Kidney glomerular epithelial cell (primary cell): ENCODE measurements at regions not wholly inside any gene's neighbourhood (a gene's known extent, or its start where the extent isn't known, plus 50 kb on each side); places are given as distances from the start of the nearest gene placed in this dataset.

Experiments
- DNase-seq: peaks from one replicate; lab custom pipeline; 2025; lab: John Stamatoyannopoulos, UW

DNA sequence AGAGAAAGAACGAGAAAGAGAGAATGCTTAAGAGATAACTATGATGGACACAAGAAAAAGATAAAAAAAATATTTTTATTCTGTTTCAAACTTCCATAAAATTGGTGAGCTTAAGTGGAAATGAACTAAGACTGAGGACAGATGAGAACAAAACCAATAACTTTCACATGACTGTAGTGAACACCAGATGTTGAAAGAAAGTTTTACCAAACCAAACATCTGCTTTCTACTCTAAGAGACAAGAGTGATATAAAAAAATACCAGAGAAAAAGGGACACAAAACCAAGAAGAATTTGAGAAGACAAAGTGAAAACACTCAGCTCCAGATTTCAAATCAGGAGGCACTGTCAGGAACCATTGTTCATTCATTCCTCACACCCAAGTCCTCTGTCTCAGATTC, 147.9 kb downstream of the IMPG2 start:
- no peak for DNase-seq

DNA sequence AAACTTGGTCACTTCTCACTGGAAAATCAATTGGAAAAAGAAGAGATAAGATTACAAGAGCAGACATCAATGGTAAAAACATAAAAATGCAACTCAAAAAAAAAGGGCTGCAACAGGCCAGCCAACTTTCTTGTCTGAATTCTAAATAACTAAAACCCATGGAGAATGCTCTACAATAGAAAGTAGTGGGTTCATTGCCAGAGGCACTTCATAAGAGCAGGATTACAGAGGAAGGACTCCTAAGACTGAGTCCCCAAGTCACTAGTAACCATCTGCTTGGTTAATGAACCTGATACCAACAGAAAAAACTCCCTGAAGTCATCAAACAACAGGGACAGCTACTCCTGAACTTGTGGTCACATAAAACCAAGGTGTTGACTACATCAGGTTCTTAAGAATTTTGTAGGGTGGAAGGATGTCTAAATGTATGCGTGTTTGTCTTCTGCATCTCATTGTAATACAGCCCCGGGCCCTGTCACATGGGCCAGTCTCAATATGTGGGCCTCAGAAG, 148.6 kb downstream of the IMPG2 start:
- no peak for DNase-seq

DNA sequence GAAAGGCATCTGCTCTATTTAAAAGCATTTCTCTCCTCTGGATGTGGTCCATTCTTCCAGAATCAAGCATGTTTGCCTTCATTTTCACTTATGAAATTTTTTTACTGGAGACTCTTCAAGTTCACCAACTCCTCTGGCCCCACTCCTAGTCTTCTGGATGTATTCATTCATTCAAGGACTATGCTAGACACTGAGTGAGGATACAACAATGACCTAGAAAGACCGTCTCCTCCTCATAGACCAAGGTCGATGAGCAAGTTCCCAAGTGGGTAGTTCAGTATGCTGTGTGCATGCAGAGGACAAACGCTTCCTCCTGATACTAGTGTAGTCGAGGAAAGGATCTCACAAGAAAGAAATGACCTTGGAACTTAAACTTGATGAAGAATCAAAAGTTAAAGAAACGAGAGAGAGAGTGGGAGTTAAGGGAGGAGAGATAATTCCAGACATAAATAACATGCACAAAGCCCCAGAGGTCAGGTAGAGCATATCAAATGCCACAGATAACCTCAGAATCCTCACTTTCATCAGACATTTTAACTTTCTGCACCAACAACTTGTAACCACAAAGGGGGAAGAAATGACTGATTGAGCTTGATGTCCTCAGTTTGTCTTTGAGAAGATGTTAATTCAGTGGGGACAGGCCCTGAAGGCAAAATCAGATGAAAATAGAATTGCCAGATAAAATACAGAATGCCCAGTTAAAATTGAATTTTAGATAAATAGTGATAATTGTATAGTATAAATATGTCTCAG, 149.4 kb downstream of the IMPG2 start:
- DNase-seq = no peak

DNA sequence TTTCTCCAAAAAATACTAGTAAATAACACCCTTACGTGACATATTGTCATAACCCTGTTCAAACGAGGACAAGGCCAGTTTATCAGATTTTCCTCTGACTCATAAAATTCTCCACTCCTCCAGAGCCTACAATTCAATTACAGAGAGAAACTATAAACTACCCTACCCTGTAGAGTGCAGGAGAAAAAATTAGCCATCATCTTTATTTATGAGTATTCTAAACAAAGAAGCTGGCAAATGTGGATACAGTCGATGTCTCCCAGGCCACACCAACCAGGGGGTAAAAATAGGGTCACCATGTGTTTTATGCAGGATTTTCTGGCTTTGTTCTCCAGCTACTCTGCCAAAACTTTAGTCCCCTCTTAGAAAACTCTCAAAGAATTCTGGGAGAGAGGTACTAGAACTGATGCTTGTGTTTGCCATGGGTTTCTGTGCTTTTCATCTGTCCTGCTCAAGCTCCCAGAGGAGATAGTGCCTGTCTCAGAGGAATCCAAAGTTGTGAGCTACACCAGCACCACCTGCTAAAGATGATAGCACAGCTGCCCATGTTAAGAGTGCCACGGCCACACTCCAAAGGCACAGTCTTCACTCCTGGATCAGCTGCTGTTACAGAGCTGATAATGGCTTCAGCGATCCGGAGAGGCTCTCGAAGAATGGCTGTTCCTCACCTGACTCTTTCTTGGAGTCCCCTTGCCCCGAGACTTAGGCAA, 150.2 kb downstream of the IMPG2 start:
- DNase-seq = no peak

DNA sequence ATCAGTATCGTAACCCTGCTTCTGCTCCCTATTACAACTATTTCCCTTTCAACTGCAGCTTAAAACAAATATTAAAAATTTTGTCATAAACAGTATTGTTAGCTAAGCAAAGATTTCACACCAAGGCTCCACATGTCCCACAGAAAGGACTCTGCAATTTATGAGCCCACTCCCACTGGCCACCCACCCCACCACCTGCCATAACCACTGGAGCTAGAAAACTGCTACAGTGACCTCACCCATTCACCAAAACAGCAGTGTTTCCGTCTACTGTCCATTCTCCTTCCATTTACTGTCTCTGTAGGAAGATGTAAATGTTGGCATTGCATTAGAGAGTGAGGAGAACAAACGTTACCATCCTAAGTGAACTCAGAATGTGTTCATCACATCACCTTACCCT, 150.9 kb downstream of the IMPG2 start:
- DNase-seq = no peak

DNA sequence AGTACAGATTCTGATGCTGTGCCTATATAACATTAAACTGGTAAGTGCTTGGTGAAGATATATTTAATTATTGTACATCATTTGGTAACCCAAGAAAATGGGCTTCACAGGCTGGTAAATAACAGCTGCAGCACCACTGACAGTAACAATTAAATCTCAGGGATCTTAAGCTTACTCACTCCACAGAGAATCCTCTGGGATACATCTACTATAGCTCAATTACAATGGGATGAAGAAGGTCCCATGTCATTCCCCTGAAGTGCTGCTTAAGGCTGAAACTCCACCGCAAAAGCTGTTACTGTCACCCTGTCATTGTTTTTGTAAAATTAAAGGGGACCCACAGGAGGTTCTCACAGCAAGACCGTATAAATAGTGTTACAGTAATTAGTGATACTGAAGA, 153.0 kb downstream of the IMPG2 start:
- DNase-seq = no peak

DNA sequence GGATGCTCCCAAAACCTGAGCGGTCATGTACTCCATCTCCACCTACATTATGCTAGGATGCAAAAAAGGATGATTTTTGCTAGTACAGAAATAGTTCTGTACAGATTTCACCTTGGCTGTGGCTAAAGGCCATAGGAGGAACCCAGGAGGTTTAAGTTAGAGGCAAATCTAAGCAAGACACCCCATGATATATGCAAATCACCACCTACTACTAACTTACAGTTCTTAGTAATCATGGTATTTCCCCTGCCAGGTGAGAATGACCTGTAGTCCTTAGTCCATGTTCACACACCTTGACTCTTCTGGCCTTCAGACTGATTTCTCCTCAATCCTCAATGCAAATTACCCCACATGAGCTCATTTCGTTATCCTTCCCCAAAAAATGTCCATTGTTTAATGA, 154.2 kb downstream of the IMPG2 start:
- DNase-seq = no peak

DNA sequence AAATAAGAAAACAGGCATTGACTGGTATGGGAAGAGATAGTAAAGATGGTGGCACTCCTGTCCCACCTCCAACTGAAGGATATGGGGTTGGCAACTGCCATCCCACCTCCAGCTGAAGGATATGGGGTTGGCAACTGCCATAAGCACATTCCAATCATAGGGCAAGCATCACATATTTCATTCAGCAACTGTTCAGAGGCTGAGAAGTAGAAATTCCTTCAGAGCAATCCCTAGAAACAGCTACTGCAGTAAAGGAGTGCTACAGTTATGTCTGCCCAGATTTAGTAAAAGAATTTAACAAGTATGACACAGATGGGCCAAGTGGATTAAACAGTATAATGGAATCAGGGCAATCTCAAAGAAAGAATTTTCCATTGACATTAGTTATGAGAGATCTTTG, 156.8 kb downstream of the IMPG2 start:
- DNase-seq = no peak

DNA sequence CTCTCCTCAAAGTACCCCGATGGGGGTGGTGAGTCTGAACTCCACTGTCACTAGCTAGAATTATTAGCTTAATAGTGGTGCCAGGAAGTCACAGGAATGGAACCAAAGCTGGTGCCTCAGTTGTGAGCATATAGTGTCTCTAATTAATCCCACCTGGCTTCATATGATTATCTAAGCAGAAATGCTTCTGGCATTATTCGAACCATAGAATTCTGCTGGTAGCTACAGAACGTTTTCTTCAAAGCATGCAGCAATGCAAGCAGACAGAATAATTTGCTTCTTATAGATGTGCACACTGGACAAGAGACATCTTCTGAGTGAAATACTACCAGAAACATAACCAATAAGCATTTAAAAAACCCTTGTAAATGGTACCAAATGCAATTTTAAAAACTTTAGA, 160.9 kb downstream of the IMPG2 start:
- DNase-seq = no peak

DNA sequence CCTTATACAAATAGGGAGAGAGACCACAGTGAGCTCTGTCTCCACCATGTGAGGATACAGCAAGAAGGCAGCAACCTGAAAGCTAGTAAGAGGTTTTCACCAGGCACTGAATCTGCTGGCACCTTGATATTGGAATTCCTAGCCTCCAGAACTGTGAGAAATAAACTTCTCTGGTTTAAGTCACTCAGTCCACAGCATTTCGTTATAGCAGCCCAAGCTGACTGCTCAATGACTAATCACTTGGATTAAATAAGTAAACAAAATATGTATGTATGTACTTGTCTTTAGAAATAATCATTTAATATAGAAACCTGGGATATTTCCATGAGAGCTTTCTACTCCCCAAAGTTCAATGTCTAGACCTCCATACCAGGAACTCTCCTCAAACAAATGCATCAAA, 162.0 kb downstream of the IMPG2 start:
- DNase-seq = no peak

DNA sequence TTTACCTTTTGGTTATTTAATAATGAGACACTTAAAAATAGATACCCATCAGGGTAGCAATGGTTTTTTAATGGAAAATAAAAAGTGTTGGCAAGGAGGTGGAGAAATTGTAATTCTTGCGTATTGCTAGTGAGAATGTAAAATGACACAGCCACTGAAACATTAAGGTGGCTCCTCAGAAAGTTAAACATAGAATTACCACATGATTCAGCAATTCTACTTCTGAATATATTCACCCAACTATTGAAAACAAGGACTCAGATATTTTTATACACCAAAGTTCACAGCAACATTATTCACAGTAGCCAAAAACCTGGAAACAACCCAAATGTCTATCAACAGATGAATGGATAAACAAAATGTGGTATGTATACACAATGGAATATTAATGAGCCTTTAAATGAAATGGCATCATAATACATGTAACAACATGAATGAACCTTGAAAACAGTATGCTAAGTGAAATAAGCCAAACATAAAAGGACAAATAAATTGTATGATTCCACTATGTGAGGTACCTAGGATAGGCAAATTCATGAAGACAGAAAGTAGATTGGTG, 163.5 kb downstream of the IMPG2 start:
- DNase-seq = no peak

DNA sequence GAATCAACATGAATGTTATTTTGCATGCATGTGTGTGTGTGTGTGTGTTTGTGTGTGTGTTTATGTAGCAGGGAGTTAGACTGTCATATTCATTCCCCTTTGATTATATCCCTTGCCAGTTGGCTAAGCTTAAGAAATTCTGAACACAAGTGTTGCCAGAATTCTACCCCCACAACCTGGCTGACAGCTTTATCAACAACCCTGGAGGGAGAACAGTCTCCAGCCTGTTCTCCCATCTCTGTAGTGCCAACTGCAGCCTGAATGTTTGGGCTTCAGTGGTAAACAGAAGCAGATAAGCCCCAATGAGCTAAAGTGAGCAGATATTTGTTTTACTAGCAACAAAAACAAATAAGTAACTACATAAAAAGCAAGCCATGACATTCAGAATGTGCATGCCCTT, 162.6 kb upstream of the ABI3BP start:
- DNase-seq = peak; percentile 13

DNA sequence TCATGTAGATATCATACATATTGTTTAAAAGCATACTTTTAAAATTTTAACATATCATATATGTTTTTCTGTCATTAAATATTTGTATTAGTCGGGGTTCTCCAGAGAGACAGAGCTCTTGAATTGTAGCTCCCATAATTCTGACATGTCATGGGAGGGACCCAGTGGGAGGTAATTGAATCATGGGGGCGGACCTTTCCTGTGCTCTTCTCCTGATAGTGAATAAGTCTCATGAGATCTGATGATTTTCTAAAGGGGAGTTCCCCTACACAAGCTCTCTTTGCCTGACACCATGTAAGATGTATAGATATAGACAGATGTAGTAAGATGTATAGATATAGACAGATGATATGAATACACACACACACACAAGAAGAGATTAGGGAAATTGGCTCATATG, 161.2 kb upstream of the ABI3BP start:
- DNase-seq = no peak

DNA sequence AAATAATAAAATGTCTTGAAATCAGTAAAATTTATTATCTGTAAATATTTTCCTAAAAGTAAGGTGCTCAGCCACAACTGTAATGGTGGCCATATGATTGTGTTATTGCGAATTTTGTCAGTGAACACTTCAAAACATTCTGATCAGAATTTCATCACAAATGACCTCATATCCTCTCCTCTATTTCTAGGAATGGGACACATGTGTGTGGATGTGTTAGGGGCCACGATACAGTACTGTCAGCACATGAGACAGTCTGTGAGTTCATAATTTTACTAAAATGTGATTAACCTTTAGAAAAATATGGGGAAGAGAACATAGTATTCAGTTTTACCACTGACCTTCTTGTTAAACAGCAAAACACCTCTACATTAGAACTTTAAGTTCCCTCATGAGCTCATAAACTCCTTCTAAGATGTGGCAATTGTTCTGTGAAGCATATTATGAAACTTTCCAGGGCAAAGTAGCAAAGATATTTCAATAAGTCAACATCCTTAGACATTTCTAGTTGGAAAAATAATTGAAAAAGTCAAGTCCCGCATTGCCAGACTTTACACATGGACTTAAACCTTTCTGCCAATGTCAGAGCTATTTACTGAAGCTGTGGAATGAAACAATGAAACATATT, 158.2 kb upstream of the ABI3BP start:
- DNase-seq = no peak

DNA sequence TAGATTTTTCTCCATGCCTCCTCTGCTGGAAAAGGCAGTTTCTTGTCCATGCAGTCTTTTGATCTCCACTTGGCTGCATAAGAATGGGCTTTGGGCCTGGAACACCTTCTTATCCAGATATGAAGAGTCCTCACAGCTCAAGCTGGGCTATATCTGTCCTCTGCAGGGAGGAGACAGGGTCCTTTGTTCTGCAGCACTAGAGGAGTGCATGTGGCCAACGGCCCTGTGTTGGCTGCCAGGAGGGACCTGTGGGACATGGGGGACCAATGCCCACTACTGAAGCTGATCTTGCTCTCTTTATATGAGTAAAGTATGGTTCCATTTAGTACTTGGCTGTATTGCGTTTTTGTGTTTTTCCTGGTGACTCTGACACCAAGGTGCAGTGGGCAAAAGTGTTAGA, 157.3 kb upstream of the ABI3BP start:
- DNase-seq = no peak

DNA sequence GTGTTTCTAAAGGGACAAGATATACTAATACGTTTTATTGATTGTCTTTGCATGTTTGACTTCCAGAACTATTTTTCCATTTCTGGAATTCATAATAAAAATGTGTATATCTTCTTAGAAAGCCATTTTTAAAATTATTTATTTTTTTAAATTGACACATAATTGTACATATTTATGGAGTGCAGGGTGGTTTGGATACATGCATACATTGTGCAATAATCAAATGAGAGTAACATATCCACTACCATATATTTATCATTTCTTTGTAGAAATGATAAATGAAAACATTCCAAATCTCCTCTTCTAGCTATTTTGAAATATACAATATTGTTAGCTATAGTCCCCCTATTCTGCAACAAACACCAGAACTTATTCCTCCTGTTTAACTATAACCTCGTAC, 156.5 kb upstream of the ABI3BP start:
- no peak for DNase-seq

DNA sequence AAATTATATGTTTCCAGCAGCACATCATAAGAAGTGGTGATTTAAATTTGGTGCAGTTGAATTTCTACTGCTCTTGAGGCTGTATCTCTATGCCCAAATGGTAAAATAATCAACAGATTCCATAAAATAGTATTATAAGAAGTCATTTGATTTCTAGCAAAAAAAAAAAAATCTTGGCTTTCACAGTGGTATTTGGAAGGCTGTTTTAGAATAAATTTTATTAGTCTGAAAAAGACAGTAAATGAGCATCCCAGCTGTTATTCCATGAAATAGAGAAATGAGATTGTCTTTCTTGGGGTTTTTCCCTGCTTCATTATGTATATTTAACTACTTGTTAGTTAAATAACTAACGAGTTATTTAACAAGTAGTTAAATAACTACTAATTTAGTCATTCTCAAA, 156.0 kb upstream of the ABI3BP start:
- DNase-seq = no peak

DNA sequence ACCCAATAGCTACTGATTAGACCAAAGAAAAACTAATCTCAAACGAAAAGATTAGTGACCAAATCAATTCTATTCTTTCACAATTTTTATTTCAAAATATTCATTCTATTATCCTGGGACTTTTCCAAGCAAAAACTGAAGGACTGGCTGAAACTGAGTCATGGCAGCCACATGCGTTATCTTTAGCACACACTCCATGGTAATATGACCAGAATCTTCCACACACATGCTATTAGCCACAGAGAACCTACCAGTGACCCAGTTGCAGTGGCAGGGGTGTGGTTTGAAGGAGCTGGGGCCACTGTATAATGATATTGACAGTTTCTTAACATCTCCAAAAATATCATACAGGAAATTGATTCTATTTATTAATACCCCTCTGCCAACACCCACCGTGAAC, 154.8 kb upstream of the ABI3BP start:
- DNase-seq = no peak

DNA sequence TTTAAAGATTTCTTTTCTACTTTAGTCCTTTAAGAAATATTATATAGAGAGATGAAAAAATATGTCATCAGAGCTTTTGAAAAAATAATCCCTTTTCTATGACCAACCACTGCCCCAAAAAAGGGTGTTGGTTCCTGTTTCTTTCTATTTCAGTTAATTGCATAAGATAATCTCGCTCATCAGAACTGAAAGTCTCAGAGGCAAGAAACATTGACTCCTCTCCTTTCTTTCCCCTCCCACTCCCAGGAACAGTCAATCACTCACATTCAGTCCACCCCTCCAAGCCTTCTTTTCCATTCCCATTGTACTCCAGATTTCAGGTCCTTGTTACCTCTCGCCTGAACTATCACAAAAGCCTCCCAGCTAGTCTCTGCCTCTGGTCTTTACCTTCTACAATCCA, 153.7 kb upstream of the ABI3BP start:
- no peak for DNase-seq

DNA sequence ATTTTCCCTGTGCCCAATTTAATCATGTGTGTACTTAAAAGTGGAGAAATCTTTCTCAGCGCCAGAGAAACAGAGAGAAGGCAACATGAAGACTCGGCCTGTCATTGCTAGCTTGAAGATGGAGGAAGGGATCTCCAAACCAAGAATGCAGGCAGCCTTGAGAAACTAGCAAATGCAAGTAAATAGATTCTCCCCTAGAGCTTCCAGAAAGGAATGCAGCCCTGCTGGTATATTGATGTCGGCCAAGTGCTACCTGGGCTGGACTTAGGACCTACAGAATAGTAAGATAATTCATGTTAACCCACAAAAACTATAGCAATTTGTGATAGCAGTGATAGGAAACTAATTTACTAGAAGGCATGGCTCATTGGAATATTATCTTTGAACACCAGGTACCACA, 150.9 kb upstream of the ABI3BP start:
- no peak for DNase-seq

DNA sequence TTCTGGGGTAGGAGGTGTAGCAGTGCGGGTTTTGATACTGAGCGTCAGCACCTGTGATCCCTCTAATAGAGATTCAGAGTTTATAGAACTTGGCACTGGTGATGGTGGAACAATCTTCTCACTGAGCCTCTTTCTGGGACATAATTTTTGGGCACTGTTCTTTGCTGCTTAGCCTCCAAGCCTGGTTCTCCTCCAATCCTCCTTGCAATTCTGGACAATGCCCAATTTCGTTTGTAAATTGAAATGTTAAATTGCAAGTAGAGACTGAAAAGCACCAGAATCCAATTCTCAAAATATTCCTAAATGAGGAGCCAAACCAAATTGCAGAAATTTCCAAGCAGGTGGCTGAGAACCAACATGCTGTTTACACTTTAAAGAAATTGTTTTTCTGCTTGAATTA, 149.8 kb upstream of the ABI3BP start:
- DNase-seq = no peak

DNA sequence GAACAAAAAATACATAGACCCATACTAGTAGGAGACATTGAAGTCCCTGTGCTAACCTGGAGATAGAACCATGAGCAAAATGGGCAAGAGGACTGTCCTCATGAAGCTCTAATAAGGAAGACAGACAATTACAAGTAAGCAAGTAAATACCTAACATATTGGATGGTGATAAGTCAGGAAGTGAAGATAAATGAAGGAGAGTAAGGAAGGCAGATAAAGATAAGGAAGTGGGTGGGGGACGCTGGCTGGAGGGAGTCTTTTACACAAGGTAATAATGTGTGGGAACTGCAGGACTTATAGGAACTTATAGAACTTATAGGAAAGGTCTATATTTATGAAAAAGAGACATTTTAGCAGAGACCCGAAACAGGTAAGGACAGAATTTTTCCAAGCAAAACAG, 148.9 kb upstream of the ABI3BP start:
- DNase-seq = no peak

DNA sequence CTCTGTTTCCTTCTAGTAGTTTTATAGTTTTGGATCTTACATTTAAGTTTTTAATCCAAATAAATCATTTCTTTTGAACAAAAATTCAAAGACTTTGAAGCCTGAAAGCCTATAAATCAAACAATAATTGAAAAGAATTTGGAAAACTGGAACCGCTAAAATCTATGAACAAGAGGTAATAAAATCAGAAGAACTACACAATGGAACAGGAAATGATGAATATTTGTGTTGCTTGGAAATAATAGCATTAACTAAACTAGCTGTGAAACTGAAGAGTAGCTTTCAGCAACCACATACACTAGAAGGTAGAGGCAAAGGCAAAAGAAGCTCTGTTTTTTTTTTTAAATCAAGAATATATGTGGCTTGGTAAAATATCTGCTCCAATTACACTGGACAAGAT, 147.9 kb upstream of the ABI3BP start:
- DNase-seq = no peak
